Activated naive CD4-positive, alpha-beta T cell treated with anti-CD3 and anti-CD28 coated beads, Interleukin-2, amount 10 ng/mL, durations not matched to agents 7 days and 5 days (primary cell): ENCODE measurements at regions not wholly inside any gene's neighbourhood (a gene's known extent, or its start where the extent isn't known, plus 50 kb on each side); places are given as distances from the start of the nearest gene placed in this dataset.
"Not testable (repeated sequence)": the region's sequence is repeated elsewhere in the genome, so short reads cannot be mapped to it uniquely, and the experiment has no call there.

Source experiments
- CTCF ChIA-PET: fragments of 350-600 bp; sonication (Branson Sonifier 250); formaldehyde crosslinking; loops from one replicate; lab custom pipeline; 2021; ENCODE audit warnings: antibody characterized with exemption; lab: Charles Lee
- DNase-seq: peaks from one replicate; pipeline ENCODE4 v3.0.0-alpha.2; 2020
- H3K27ac Mint-ChIP-seq: one replicate; pipeline ENCODE4 v1.8.0; 2021; ENCODE audit warnings: mild to moderate bottlenecking, moderate library complexity, mixed read lengths
- H3K27me3 Mint-ChIP-seq: one replicate; pipeline ENCODE4 v1.8.0; 2021; ENCODE audit warnings: mild to moderate bottlenecking, mixed read lengths
- H3K36me3 Mint-ChIP-seq: one replicate; pipeline ENCODE4 v1.8.0; 2021; ENCODE audit warnings: mixed read lengths
- H3K4me1 Mint-ChIP-seq: one replicate; pipeline ENCODE4 v1.8.0; 2021; ENCODE audit warnings: mixed read lengths
- H3K4me3 Mint-ChIP-seq: one replicate; pipeline ENCODE4 v1.8.0; 2021; ENCODE audit warnings: mild to moderate bottlenecking, moderate library complexity, mixed read lengths
- H3K9me3 Mint-ChIP-seq: one replicate; pipeline ENCODE4 v1.8.0; 2021; ENCODE audit warnings: mixed read lengths

GRCh38 chr7:94297397-94297838, 97.3 kb upstream of the COL1A2 start:
- no peak for DNase-seq
- Mint-ChIP-seq H3K27ac (no peak overlapping the region), H3K9me3 (no peaks in the 10 kb centered on the region), H3K4me3 (no peak overlapping the region), H3K4me1 (no peaks in the 10 kb centered on the region), H3K36me3 (no peaks in the 10 kb centered on the region), H3K27me3 (no peaks in the 10 kb centered on the region)
- CTCF ChIA-PET: no interaction called here

- no peak for DNase-seq
- Mint-ChIP-seq H3K9me3 (no peaks in the 10 kb centered on the region), H3K27ac (no peak overlapping the region), H3K4me1 (no peaks in the 10 kb centered on the region), H3K36me3 (no peaks in the 10 kb centered on the region), H3K4me3 (no peak overlapping the region), H3K27me3 (no peaks in the 10 kb centered on the region)
- CTCF ChIA-PET: no interaction called here
Observed at GRCh38 chr7:94298943-94299342, 95.8 kb upstream of the COL1A2 start.

- Mint-ChIP-seq H3K27ac (no peak overlapping the region), H3K4me1 (no peaks in the 10 kb centered on the region), H3K4me3 (no peak overlapping the region), H3K9me3 (peaks cover 2% of the 10 kb centered on the region), H3K27me3 (no peaks in the 10 kb centered on the region), H3K36me3 (no peaks in the 10 kb centered on the region)
- CTCF ChIA-PET: no interaction called here
- no peak for DNase-seq
Observed at GRCh38 chr7:94300176-94300835, 94.4 kb upstream of the COL1A2 start.

GRCh38 chr7:94301024-94301586, 93.6 kb upstream of the COL1A2 start:
- no peak for DNase-seq
- Mint-ChIP-seq H3K4me3 (no peak overlapping the region), H3K4me1 (no peaks in the 10 kb centered on the region), H3K36me3 (no peaks in the 10 kb centered on the region), H3K27me3 (no peaks in the 10 kb centered on the region), H3K27ac (no peak overlapping the region), H3K9me3 (peaks cover 2% of the 10 kb centered on the region)
- CTCF ChIA-PET: no interaction called here

- Mint-ChIP-seq H3K27ac (no peak overlapping the region), H3K36me3 (no peaks in the 10 kb centered on the region), H3K4me3 (no peak overlapping the region), H3K27me3 (no peaks in the 10 kb centered on the region), H3K4me1 (no peaks in the 10 kb centered on the region), H3K9me3 (peaks cover 2% of the 10 kb centered on the region)
- CTCF ChIA-PET: no interaction called here
- no peak for DNase-seq
Observed at GRCh38 chr7:94303118-94303517, 91.6 kb upstream of the COL1A2 start.

- DNase-seq: no peak
- Mint-ChIP-seq H3K27ac (no peak overlapping the region), H3K4me1 (no peaks in the 10 kb centered on the region), H3K36me3 (no peaks in the 10 kb centered on the region), H3K9me3 (peaks cover 2% of the 10 kb centered on the region), H3K27me3 (no peaks in the 10 kb centered on the region), H3K4me3 (no peak overlapping the region)
- CTCF ChIA-PET: no interaction called here
Observed at GRCh38 chr7:94303695-94304094, 91.0 kb upstream of the COL1A2 start.

GRCh38 chr7:94304878-94305277, 89.8 kb upstream of the COL1A2 start:
- DNase-seq: no peak
- H3K27ac Mint-ChIP-seq: no peak overlapping the region
- H3K36me3 Mint-ChIP-seq: no peaks in the 10 kb centered on the region
- no peaks in the 10 kb centered on the region for H3K27me3 Mint-ChIP-seq
- no peaks in the 10 kb centered on the region for H3K4me1 Mint-ChIP-seq
- CTCF ChIA-PET: no interaction called here
- no peak overlapping the region for H3K4me3 Mint-ChIP-seq
- peaks cover 2% of the 10 kb centered on the region for H3K9me3 Mint-ChIP-seq

GRCh38 chr7:94305836-94306235, 88.9 kb upstream of the COL1A2 start:
- Mint-ChIP-seq H3K9me3 (peaks cover 2% of the 10 kb centered on the region), H3K4me3 (no peak overlapping the region), H3K27me3 (no peaks in the 10 kb centered on the region), H3K36me3 (no peaks in the 10 kb centered on the region), H3K27ac (no peak overlapping the region), H3K4me1 (no peaks in the 10 kb centered on the region)
- CTCF ChIA-PET: interaction anchor here (0.6 kb wide), 1 partner anchor 1391 kb away, joined by 6 read pairs; no protein-coding TSS in a partner anchor
- DNase-seq: no peak

GRCh38 chr7:94307399-94308048, 87.2 kb upstream of the COL1A2 start:
- H3K27ac Mint-ChIP-seq: no peak overlapping the region
- no peak overlapping the region for H3K4me3 Mint-ChIP-seq
- H3K4me1 Mint-ChIP-seq: no peaks in the 10 kb centered on the region
- CTCF ChIA-PET: no interaction called here
- H3K36me3 Mint-ChIP-seq: no peaks in the 10 kb centered on the region
- no peaks in the 10 kb centered on the region for H3K27me3 Mint-ChIP-seq
- DNase-seq: no peak
- H3K9me3 Mint-ChIP-seq: peaks cover 2% of the 10 kb centered on the region

GRCh38 chr7:94311515-94311914, 83.2 kb upstream of the COL1A2 start:
- no peaks in the 10 kb centered on the region for H3K4me1 Mint-ChIP-seq
- H3K36me3 Mint-ChIP-seq: no peaks in the 10 kb centered on the region
- no peaks in the 10 kb centered on the region for H3K27me3 Mint-ChIP-seq
- no peaks in the 10 kb centered on the region for H3K9me3 Mint-ChIP-seq
- no peak overlapping the region for H3K4me3 Mint-ChIP-seq
- CTCF ChIA-PET: no interaction called here
- H3K27ac Mint-ChIP-seq: no peak overlapping the region
- no peak for DNase-seq

- no peaks in the 10 kb centered on the region for H3K9me3 Mint-ChIP-seq
- DNase-seq: no peak
- no peak overlapping the region for H3K27ac Mint-ChIP-seq
- CTCF ChIA-PET: no interaction called here
- no peaks in the 10 kb centered on the region for H3K36me3 Mint-ChIP-seq
- H3K4me3 Mint-ChIP-seq: no peak overlapping the region
- no peaks in the 10 kb centered on the region for H3K4me1 Mint-ChIP-seq
- no peaks in the 10 kb centered on the region for H3K27me3 Mint-ChIP-seq
Observed at GRCh38 chr7:94313926-94314325, 80.8 kb upstream of the COL1A2 start.

- DNase-seq: no peak
- no peaks in the 10 kb centered on the region for H3K36me3 Mint-ChIP-seq
- H3K4me3 Mint-ChIP-seq: no peak overlapping the region
- no peaks in the 10 kb centered on the region for H3K4me1 Mint-ChIP-seq
- CTCF ChIA-PET: no interaction called here
- H3K27ac Mint-ChIP-seq: no peak overlapping the region
- peaks cover 2% of the 10 kb centered on the region for H3K9me3 Mint-ChIP-seq
- no peaks in the 10 kb centered on the region for H3K27me3 Mint-ChIP-seq
Observed at GRCh38 chr7:94314413-94315410, 80.0 kb upstream of the COL1A2 start.

- H3K4me3 Mint-ChIP-seq, CTCF ChIA-PET: not testable (repeated sequence)
- peaks cover 16% of the 10 kb centered on the region for H3K9me3 Mint-ChIP-seq
Observed at GRCh38 chr7:94321138-94321537, 73.6 kb upstream of the COL1A2 start.

GRCh38 chr7:94323844-94324243, 70.9 kb upstream of the COL1A2 start:
- Mint-ChIP-seq H3K4me1 (no peaks in the 10 kb centered on the region), H3K4me3 (no peak overlapping the region), H3K9me3 (peaks cover 18% of the 10 kb centered on the region), H3K27me3 (no peaks in the 10 kb centered on the region), H3K27ac (no peak overlapping the region), H3K36me3 (no peaks in the 10 kb centered on the region)
- CTCF ChIA-PET: no interaction called here
- DNase-seq: no peak

More at GRCh38 chr7:94321138-94321537, 73.6 kb upstream of the COL1A2 start:
- not testable (repeated sequence) for H3K36me3 Mint-ChIP-seq, DNase-seq, H3K4me1 Mint-ChIP-seq, H3K27ac Mint-ChIP-seq, H3K27me3 Mint-ChIP-seq
